ENCODE measurements at regions not wholly inside any gene's neighbourhood (a gene's known extent, or its start where the extent isn't known, plus 50 kb on each side); places are given as distances from the start of the nearest gene placed in this dataset.

- TF ChIP-seq CTCF (IDR thresholded peaks at IDR 0.05): no peak
- TF ChIP-seq EP300 (IDR thresholded peaks at IDR 0.05): no peak
- no peak for TF ChIP-seq POLR2A (IDR thresholded peaks at IDR 0.05)
These were observed 82.9 kb downstream of the NCOR2 start for GRCh38 chr12:124484526-124484953.
